ENCODE measurements at regions not wholly inside any gene's neighbourhood (a gene's known extent, or its start where the extent isn't known, plus 50 kb on each side); places are given as distances from the start of the nearest gene placed in this dataset.

GRCh38 chr9:88732128-88732527 lies 197.2 kb downstream of the NXNL2 start:
- CTCF ChIA-PET, result no interaction called here
- no peak for DNase-seq
- intact Hi-C loops (cut with micrococcal nuclease; ENCODE audit: unreplicated experiment), result no loop called here
- Mint-ChIP-seq H3K36me3 (ENCODE audit: insufficient read depth, unreplicated experiment) (no peaks in the 10 kb centered on the region), H3K27ac (ENCODE audit: unreplicated experiment) (no peak overlapping the region), H3K4me3 (ENCODE audit: low read depth, unreplicated experiment) (no peak overlapping the region), H3K27me3 (ENCODE audit: unreplicated experiment) (peaks cover 48% of the 10 kb centered on the region), H3K4me1 (ENCODE audit: low read depth, unreplicated experiment) (no peaks in the 10 kb centered on the region), H3K9me3 (ENCODE audit: low read depth, unreplicated experiment) (no peaks in the 10 kb centered on the region)
- BruUV-seq (replicated peaks), result no TSS peak
- no peak for TF ChIP-seq CTCF (IDR thresholded peaks at IDR 0.05; ENCODE audit: unreplicated experiment)

- H3K9me3 Mint-ChIP-seq (ENCODE audit: low read depth, unreplicated experiment), result no peaks in the 10 kb centered on the region
- no peak for TF ChIP-seq CTCF (IDR thresholded peaks at IDR 0.05; ENCODE audit: unreplicated experiment)
- peaks cover 33% of the 10 kb centered on the region for H3K27me3 Mint-ChIP-seq (ENCODE audit: unreplicated experiment)
- BruUV-seq (replicated peaks), result no TSS peak
- no peak for DNase-seq
- H3K4me1 Mint-ChIP-seq (ENCODE audit: low read depth, unreplicated experiment), result no peaks in the 10 kb centered on the region
- no peak overlapping the region for H3K4me3 Mint-ChIP-seq (ENCODE audit: low read depth, unreplicated experiment)
- CTCF ChIA-PET, result interaction anchor here (0.5 kb wide), 1 partner anchor 674 kb away, joined by 4 read pairs; no protein-coding TSS in a partner anchor
- no peak overlapping the region for H3K27ac Mint-ChIP-seq (ENCODE audit: unreplicated experiment)
- intact Hi-C loops (cut with micrococcal nuclease; ENCODE audit: unreplicated experiment), result no loop called here
- no peaks in the 10 kb centered on the region for H3K36me3 Mint-ChIP-seq (ENCODE audit: insufficient read depth, unreplicated experiment)
These were observed 198.9 kb downstream of the NXNL2 start for GRCh38 chr9:88733651-88734421.

GRCh38 chr9:88734527-88734926 lies 199.5 kb downstream of the NXNL2 start:
- BruUV-seq (replicated peaks), result no TSS peak
- Mint-ChIP-seq H3K9me3 (ENCODE audit: low read depth, unreplicated experiment) (no peaks in the 10 kb centered on the region), H3K27me3 (ENCODE audit: unreplicated experiment) (peaks cover 26% of the 10 kb centered on the region), H3K4me3 (ENCODE audit: low read depth, unreplicated experiment) (no peak overlapping the region), H3K27ac (ENCODE audit: unreplicated experiment) (no peak overlapping the region), H3K4me1 (ENCODE audit: low read depth, unreplicated experiment) (no peaks in the 10 kb centered on the region), H3K36me3 (ENCODE audit: insufficient read depth, unreplicated experiment) (no peaks in the 10 kb centered on the region)
- TF ChIP-seq CTCF (IDR thresholded peaks at IDR 0.05; ENCODE audit: unreplicated experiment), result no peak
- intact Hi-C loops (cut with micrococcal nuclease; ENCODE audit: unreplicated experiment), result no loop called here
- CTCF ChIA-PET, result no interaction called here
- DNase-seq, result no peak

- no TSS peak for BruUV-seq (replicated peaks)
These were observed 201.2 kb downstream of the NXNL2 start for GRCh38 chr9:88736136-88736637.

More at GRCh38 chr9:88736136-88736637, 201.2 kb downstream of the NXNL2 start:
- Mint-ChIP-seq H3K27me3 (ENCODE audit: unreplicated experiment) (peaks cover 13% of the 10 kb centered on the region), H3K4me1 (ENCODE audit: low read depth, unreplicated experiment) (no peaks in the 10 kb centered on the region), H3K4me3 (ENCODE audit: low read depth, unreplicated experiment) (no peak overlapping the region), H3K36me3 (ENCODE audit: insufficient read depth, unreplicated experiment) (no peaks in the 10 kb centered on the region), H3K27ac (ENCODE audit: unreplicated experiment) (no peak overlapping the region), H3K9me3 (ENCODE audit: low read depth, unreplicated experiment) (no peaks in the 10 kb centered on the region)
- no peak for DNase-seq
- no peak for TF ChIP-seq CTCF (IDR thresholded peaks at IDR 0.05; ENCODE audit: unreplicated experiment)
- intact Hi-C loops (cut with micrococcal nuclease; ENCODE audit: unreplicated experiment), result no loop called here
- CTCF ChIA-PET, result no interaction called here

Measured in Calu3 (cell line).